Endothelial cell of umbilical vein (primary cell): ENCODE measurements at regions not wholly inside any gene's neighbourhood (a gene's known extent, or its start where the extent isn't known, plus 50 kb on each side); places are given as distances from the start of the nearest gene placed in this dataset.

Source experiments
- BruUV-seq: library from RNA; stranded (reverse); fragments of 400-500 nt; replicated peaks from 2 replicates; lab custom pipeline; 2021; lab: Mats Ljungman, UMichigan
- CTCF ChIA-PET: fragments of 300-600, 350-600 bp; sonication (Branson Sonifier 250); formaldehyde crosslinking; loops from one replicate; lab custom pipeline; 2021; ENCODE audit warnings: antibody characterized with exemption, inconsistent platforms; lab: Charles Lee
- POLR2A ChIA-PET: fragments of 300-600, 350-600 bp; sonication (Branson Sonifier 250); formaldehyde crosslinking; loops from one replicate; lab custom pipeline; 2021; ENCODE audit warnings: antibody characterized with exemption, inconsistent platforms; lab: Charles Lee
- DNase-seq: peaks from one replicate; pipeline ENCODE4 v3.0.0-alpha.2; 2011; ENCODE audit warnings: low read depth, low spot score
- FAIRE-seq: peaks from 2 replicates; lab custom pipeline; 2011; peaks lifted over from hg19 to GRCh38; lab: Jason Lieb, UNC
- H2AFZ ChIP-seq: 2 replicates; pipeline ENCODE4 v1.6.0; 2012; ENCODE audit warnings: low read depth, low read length, control low read depth, inconsistent platforms
- H3K27ac ChIP-seq: 2 replicates; pipeline ENCODE4 v1.5.1; 2011; ENCODE audit warnings: low read depth, mild to moderate bottlenecking, control low read depth, low read length, moderate library complexity; ENCODE audit not compliant: insufficient read depth
- H3K27me3 ChIP-seq, 2 experiments: 2 replicates each; pipeline versions ENCODE4 v1.6.0 to v1.6.1; 2011; ENCODE audit warnings: low read length in 2 of 2, mixed read lengths in 1 of 2; ENCODE audit not compliant: control insufficient read depth in 2 of 2, insufficient read depth in 2 of 2
- H3K36me3 ChIP-seq, 2 experiments: 2 replicates in 1 of 2; 3 replicates in 1 of 2; pipeline ENCODE4 v1.5.1; 2011; ENCODE audit warnings: low read length in 2 of 2, mild to moderate bottlenecking in 1 of 2, moderate library complexity in 1 of 2; ENCODE audit not compliant: control insufficient read depth in 2 of 2, insufficient read depth in 2 of 2; ENCODE audit errors: extremely low read depth in 1 of 2
- H3K4me1 ChIP-seq: 3 replicates; pipeline ENCODE4 v1.5.1; 2011; ENCODE audit warnings: mild to moderate bottlenecking, low read length; ENCODE audit not compliant: control insufficient read depth, insufficient read depth; ENCODE audit errors: extremely low read depth
- H3K4me2 ChIP-seq: 2 replicates; pipeline ENCODE4 v1.6.1; 2011; ENCODE audit warnings: low read length, control low read depth, mixed read lengths; ENCODE audit not compliant: insufficient read depth
- H3K4me3 ChIP-seq, 3 experiments: fragments of 200-600 bp in 1 of 3; sonication (generic), shearing (Covaris generic) in 1 of 3; replicated peaks in 1 of 3; 2 replicates each; pipeline ENCODE4 v1.5.1; 2011 to 2016; ENCODE audit warnings: control low read depth in 3 of 3, low read length in 3 of 3, mild to moderate bottlenecking in 2 of 3, inconsistent platforms in 1 of 3, low read depth in 1 of 3, moderate library complexity in 1 of 3; ENCODE audit not compliant: insufficient read depth in 1 of 3
- H3K79me2 ChIP-seq: 2 replicates; pipeline ENCODE4 v1.6.0; 2012; ENCODE audit warnings: low read length, inconsistent platforms; ENCODE audit not compliant: control insufficient read depth, insufficient read depth
- H3K9ac ChIP-seq: replicated peaks from 2 replicates; pipeline ENCODE3; 2011; ENCODE audit warnings: low read length, control low read depth; ENCODE audit not compliant: insufficient read depth; ENCODE audit errors: extremely low read depth
- H3K9me1 ChIP-seq: replicated peaks from 3 replicates; pipeline ENCODE4 v1.6.0; 2011; ENCODE audit warnings: mild to moderate bottlenecking, low read length; ENCODE audit not compliant: control insufficient read depth, insufficient read depth; ENCODE audit errors: extremely low read depth
- H3K9me3 ChIP-seq: replicated peaks from 2 replicates; pipeline ENCODE4 v1.5.1; 2012; ENCODE audit warnings: low read length, inconsistent platforms; ENCODE audit not compliant: control insufficient read depth, insufficient read depth
- H4K20me1 ChIP-seq: replicated peaks from 2 replicates; pipeline ENCODE3; 2011; ENCODE audit warnings: mild to moderate bottlenecking, low read length; ENCODE audit not compliant: control insufficient read depth, insufficient read depth; ENCODE audit errors: extremely low read depth
- FOS ChIP-seq: IDR thresholded peaks from 2 replicates; pipeline ENCODE4 v1.6.1; 2011; ENCODE audit warnings: mild to moderate bottlenecking, low read length, moderate library complexity, borderline replicate concordance; ENCODE audit not compliant: insufficient read depth
- JUN ChIP-seq: IDR thresholded peaks from 2 replicates; pipeline ENCODE4 v1.6.1; 2011; ENCODE audit warnings: borderline replicate concordance, low read depth; ENCODE audit not compliant: insufficient read length, insufficient read depth
- POLR2AphosphoS5 ChIP-seq: IDR thresholded peaks from 2 replicates; pipeline ENCODE4 v1.6.1; 2012; ENCODE audit warnings: low read depth, mild to moderate bottlenecking, control low read depth, low read length, moderate library complexity; ENCODE audit not compliant: insufficient read depth
- dilution Hi-C: fragments of 300-500 bp; cut with MboI; formaldehyde crosslinking; loops from one replicate; pipeline ENCODE4 v1.15.0; 2019; ENCODE audit warnings: low sequenced_read_pairs; ENCODE audit not compliant: extremely low pct_ligation_motif_present
- intact Hi-C: fragments of 100-400 bp; cut with micrococcal nuclease; formaldehyde crosslinking; loops from one replicate; pipeline ENCODE4 v1.10.0; 2022
- TF ChIP-seq, protein P1 (sequence below), 2 donors: IDR thresholded peaks; 1 replicate in 1 of 2; 2 replicates in 1 of 2; pipeline ENCODE4 v1.5.1; 2011; ENCODE audit warnings: low read length in 2 of 2, mild to moderate bottlenecking in 2 of 2, moderate library complexity in 2 of 2, control low read depth in 1 of 2, inconsistent platforms in 1 of 2, low read depth in 1 of 2; ENCODE audit not compliant: insufficient read depth in 1 of 2; ENCODE audit errors: extremely low read depth in 1 of 2
- TF ChIP-seq, protein P2 (sequence below): IDR thresholded peaks from 2 replicates; pipeline ENCODE4 v1.6.1; 2011; ENCODE audit not compliant: insufficient read depth, insufficient read length

- H3K4me3 ChIP-seq = no peak overlapping the region
- no peak for TF ChIP-seq JUN
- TF ChIP-seq FOS = no peak
- no TSS peak for BruUV-seq
- dilution Hi-C loops = no loop called here
- no peaks in the 10 kb centered on the region for H4K20me1 ChIP-seq
- H2AFZ ChIP-seq = no peak overlapping the region
- ChIA-PET CTCF (no interaction called here), POLR2A (no interaction called here)
- no peak overlapping the region for H3K27ac ChIP-seq
- no peaks in the 10 kb centered on the region for H3K4me1 ChIP-seq
- H3K9me1 ChIP-seq = no peaks in the 10 kb centered on the region
- H3K4me2 ChIP-seq = no peak overlapping the region
- no peaks in the 10 kb centered on the region for H3K79me2 ChIP-seq
- H3K9me3 ChIP-seq = no peaks in the 10 kb centered on the region
- intact Hi-C loops = no loop called here
- no peaks in the 10 kb centered on the region for H3K27me3 ChIP-seq
- H3K36me3 ChIP-seq = no peaks in the 10 kb centered on the region
- DNase-seq = no peak
- no peak for FAIRE-seq
- H3K9ac ChIP-seq = no peak overlapping the region
These were observed 267.7 kb downstream of the SRGAP2C start for GRCh38 chr1:121452484-121452883.

DNA sequence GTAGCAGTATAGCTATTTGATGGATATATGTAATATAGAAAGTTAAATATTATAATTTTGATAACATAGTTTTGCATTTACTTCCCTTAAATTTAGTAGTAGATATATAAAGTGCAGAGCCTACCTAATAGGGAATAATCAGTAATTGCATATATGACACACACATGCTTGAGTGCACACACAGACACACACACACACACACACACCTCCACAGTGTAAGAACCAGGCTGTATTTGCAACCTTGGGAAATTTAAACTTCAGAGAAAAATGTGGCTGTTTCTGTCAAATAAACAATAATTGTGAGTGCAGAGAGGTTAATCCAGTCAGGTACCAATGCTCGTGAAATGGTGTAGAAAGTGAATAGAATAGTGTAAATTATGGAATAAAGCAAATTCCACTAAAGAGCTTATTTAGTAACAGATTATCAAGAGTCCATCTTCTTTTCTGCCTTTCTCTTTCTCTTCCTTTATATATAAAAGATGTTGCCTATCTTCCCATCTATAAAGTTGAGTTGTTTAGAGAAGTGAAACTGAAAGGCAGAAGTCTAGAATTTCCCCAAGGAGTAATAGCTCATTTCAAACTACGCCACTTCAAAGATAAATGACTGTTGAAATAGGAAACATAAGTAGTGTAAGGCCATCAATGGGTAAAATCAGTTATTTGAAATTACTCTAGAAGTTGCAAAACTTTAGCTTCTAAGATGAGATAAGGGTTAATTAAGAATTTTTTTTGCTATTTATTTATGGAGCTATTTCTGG lies 273.7 kb downstream of the SRGAP2C start:
- Histone ChIP-seq H3K4me1 (no peaks in the 10 kb centered on the region), H3K4me3 (no peak overlapping the region), H3K9me3 (no peaks in the 10 kb centered on the region), H3K79me2 (no peaks in the 10 kb centered on the region), H3K9me1 (no peaks in the 10 kb centered on the region), H3K27ac (no peak overlapping the region), H2AFZ (no peak overlapping the region), H3K4me2 (no peak overlapping the region), H3K27me3 (no peaks in the 10 kb centered on the region), H4K20me1 (no peaks in the 10 kb centered on the region), H3K36me3 (no peaks in the 10 kb centered on the region), H3K9ac (no peak overlapping the region)
- intact Hi-C loops = loop anchor here (5.0 kb wide), 1 partner anchor 36 kb away; no protein-coding TSS in a partner anchor
- POLR2A ChIA-PET = no interaction called here
- DNase-seq (no peak), FAIRE-seq (no peak)
- CTCF ChIA-PET = no interaction called here
- dilution Hi-C loops = no loop called here
- TF ChIP-seq, protein P1, sequence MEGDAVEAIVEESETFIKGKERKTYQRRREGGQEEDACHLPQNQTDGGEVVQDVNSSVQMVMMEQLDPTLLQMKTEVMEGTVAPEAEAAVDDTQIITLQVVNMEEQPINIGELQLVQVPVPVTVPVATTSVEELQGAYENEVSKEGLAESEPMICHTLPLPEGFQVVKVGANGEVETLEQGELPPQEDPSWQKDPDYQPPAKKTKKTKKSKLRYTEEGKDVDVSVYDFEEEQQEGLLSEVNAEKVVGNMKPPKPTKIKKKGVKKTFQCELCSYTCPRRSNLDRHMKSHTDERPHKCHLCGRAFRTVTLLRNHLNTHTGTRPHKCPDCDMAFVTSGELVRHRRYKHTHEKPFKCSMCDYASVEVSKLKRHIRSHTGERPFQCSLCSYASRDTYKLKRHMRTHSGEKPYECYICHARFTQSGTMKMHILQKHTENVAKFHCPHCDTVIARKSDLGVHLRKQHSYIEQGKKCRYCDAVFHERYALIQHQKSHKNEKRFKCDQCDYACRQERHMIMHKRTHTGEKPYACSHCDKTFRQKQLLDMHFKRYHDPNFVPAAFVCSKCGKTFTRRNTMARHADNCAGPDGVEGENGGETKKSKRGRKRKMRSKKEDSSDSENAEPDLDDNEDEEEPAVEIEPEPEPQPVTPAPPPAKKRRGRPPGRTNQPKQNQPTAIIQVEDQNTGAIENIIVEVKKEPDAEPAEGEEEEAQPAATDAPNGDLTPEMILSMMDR (IDR thresholded peaks at IDR 0.05; ENCODE audit: extremely low read depth in 1 of 2, insufficient read depth in 1 of 2, low read depth in 1 of 2, low read length in 2 of 2) = no peak
- TF ChIP-seq POLR2AphosphoS5 (no peak), FOS (no peak), JUN (no peak)
- TF ChIP-seq, protein P2, sequence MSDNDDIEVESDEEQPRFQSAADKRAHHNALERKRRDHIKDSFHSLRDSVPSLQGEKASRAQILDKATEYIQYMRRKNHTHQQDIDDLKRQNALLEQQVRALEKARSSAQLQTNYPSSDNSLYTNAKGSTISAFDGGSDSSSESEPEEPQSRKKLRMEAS = no peak
- BruUV-seq = no TSS peak
